Activated B cell treated with CpG ODN at 0.5 μM for 24 hours (primary cell): ENCODE measurements at regions not wholly inside any gene's neighbourhood (a gene's known extent, or its start where the extent isn't known, plus 50 kb on each side); places are given as distances from the start of the nearest gene placed in this dataset.

Source experiments
- ATAC-seq: fragments of 200-7000 bp; cut with Tn5 transposase; one replicate; pipeline ENCODE4 v1.10.0; 2021; ENCODE audit warnings: low read depth, mild to moderate bottlenecking, moderate library complexity
- CTCF ChIA-PET: fragments of 350-600 bp; sonication (Branson Sonifier 250); formaldehyde crosslinking; loops from one replicate; lab custom pipeline; 2021; ENCODE audit warnings: antibody characterized with exemption; lab: Charles Lee
- POLR2A ChIA-PET: fragments of 350-600 bp; sonication (Branson Sonifier 250); formaldehyde crosslinking; loops from one replicate; lab custom pipeline; 2021; ENCODE audit warnings: antibody characterized with exemption; lab: Charles Lee
- DNase-seq: peaks from one replicate; pipeline ENCODE4 v3.0.0; 2022
- H3K27ac Mint-ChIP-seq: one replicate; pipeline ENCODE4 v1.8.0; 2020; ENCODE audit warnings: mixed read lengths
- H3K27me3 Mint-ChIP-seq: one replicate; pipeline ENCODE4 v1.8.0; 2021; ENCODE audit warnings: mixed read lengths
- H3K36me3 Mint-ChIP-seq: one replicate; pipeline ENCODE4 v1.8.0; 2021; ENCODE audit warnings: low read depth, mixed read lengths
- H3K4me1 Mint-ChIP-seq: one replicate; pipeline ENCODE4 v1.8.0; 2021; ENCODE audit warnings: mixed read lengths
- H3K4me3 Mint-ChIP-seq: one replicate; pipeline ENCODE4 v1.8.0; 2020; ENCODE audit warnings: mild to moderate bottlenecking, mixed read lengths
- H3K9me3 Mint-ChIP-seq: one replicate; pipeline ENCODE4 v1.8.0; 2020; ENCODE audit warnings: mixed read lengths
- intact Hi-C: fragments of 100-400 bp; cut with micrococcal nuclease; formaldehyde crosslinking; loops from one replicate; pipeline ENCODE4 v1.15.1; 2024
- TF ChIP-seq, protein P1 (sequence below): fragments of 200-600 bp; IDR thresholded peaks from one replicate; pipeline ENCODE4 v1.8.0; 2022; ENCODE audit warnings: antibody characterized with exemption, mild to moderate bottlenecking

DNA sequence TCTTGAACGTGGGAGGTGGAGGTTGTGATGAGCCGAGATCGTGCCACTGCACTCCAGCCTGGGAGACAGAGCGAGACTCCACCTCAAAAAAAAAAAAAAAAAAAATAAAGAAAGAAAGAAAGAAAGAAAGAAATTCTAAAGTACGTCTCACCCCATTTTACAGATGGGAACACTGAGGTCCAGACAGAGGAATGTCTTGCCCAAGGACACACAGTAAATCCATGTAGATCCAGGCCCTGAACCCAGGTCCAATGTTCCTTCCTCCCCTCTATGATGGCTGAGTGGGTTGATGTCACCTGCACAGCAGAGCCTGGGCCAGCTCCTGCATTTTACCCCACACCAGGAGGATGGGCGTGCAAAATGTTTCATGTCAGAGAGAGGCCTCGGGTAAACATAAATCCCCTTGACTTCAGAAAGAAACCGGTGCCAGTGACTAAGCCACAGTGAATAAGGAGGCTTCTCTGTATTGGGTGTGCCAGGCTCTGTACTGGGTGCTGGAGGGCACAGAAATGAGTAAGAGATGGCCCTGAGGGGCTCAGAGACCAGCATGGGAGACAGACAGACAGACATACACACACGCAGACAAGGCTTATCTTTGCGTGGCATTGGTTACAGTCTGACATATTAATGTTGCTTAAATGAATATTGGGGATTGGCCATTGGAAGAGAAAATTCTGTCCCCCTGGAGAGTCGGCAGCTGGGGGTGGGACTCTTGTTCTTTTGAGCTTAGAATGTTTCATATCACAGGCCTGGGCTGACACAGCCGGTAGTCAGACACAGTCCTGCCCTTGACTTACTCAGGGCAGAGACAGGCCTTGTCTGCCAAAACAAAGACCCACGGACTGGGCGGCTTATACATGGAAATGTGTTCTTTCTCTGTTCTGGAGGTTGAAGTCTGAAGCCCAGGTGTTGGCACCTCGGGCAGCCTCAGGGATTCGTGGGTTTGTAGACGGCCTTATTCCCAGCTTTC is 105.4 kb downstream of the MIAT start:
- Mint-ChIP-seq H3K4me3 (no peak overlapping the region), H3K9me3 (peaks cover 3% of the 10 kb centered on the region), H3K36me3 (peaks cover 49% of the 10 kb centered on the region), H3K27me3 (no peaks in the 10 kb centered on the region), H3K4me1 (no peaks in the 10 kb centered on the region), H3K27ac (no peak overlapping the region)
- ChIA-PET CTCF (no interaction called here), POLR2A (no interaction called here)
- intact Hi-C loops: no loop called here
- no peak for ATAC-seq
- DNase-seq: no peak
- TF ChIP-seq, protein P1, sequence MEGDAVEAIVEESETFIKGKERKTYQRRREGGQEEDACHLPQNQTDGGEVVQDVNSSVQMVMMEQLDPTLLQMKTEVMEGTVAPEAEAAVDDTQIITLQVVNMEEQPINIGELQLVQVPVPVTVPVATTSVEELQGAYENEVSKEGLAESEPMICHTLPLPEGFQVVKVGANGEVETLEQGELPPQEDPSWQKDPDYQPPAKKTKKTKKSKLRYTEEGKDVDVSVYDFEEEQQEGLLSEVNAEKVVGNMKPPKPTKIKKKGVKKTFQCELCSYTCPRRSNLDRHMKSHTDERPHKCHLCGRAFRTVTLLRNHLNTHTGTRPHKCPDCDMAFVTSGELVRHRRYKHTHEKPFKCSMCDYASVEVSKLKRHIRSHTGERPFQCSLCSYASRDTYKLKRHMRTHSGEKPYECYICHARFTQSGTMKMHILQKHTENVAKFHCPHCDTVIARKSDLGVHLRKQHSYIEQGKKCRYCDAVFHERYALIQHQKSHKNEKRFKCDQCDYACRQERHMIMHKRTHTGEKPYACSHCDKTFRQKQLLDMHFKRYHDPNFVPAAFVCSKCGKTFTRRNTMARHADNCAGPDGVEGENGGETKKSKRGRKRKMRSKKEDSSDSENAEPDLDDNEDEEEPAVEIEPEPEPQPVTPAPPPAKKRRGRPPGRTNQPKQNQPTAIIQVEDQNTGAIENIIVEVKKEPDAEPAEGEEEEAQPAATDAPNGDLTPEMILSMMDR: no peak

DNA sequence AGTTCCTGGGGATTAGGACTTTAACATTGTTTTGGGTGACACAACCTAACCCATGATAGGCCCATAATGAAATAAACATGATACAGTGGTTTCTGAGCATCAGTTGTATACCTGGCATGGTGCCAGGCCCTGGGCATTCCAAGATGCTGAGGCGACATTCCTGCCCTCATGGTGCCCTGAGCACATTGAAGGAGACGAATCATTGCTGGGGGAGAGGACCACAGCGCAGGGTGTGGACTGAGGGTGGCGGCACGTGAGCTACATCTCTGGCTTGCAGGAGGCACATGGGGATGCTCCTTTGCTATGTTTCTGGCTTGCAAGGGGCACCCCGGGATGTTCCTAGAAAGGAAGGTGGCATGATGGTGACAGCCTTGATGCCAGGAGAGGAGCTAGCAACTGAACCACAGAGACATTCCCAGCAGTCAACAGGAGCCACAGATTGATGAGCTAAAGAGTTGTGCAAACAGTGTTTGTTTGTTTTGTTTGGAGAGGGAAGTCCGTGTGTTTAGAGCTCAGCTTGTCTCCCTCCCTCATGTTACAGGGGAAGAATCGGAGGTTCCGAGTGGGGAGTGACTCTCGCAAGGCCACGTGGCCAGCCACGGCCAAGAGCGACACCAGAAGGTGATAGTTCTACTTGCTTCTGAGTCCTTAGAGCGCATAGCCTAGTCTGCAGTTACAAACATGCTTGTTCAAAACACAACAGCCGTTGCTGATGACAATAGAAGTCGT is 106.4 kb downstream of the MIAT start:
- Mint-ChIP-seq H3K27ac (no peak overlapping the region), H3K4me1 (no peaks in the 10 kb centered on the region), H3K36me3 (peaks cover 50% of the 10 kb centered on the region), H3K27me3 (no peaks in the 10 kb centered on the region), H3K4me3 (no peak overlapping the region), H3K9me3 (peaks cover 2% of the 10 kb centered on the region)
- CTCF ChIA-PET: no interaction called here
- ATAC-seq: no peak
- TF ChIP-seq, protein P1: no peak
- no peak for DNase-seq
- intact Hi-C loops: no loop called here
- POLR2A ChIA-PET: no interaction called here

DNA sequence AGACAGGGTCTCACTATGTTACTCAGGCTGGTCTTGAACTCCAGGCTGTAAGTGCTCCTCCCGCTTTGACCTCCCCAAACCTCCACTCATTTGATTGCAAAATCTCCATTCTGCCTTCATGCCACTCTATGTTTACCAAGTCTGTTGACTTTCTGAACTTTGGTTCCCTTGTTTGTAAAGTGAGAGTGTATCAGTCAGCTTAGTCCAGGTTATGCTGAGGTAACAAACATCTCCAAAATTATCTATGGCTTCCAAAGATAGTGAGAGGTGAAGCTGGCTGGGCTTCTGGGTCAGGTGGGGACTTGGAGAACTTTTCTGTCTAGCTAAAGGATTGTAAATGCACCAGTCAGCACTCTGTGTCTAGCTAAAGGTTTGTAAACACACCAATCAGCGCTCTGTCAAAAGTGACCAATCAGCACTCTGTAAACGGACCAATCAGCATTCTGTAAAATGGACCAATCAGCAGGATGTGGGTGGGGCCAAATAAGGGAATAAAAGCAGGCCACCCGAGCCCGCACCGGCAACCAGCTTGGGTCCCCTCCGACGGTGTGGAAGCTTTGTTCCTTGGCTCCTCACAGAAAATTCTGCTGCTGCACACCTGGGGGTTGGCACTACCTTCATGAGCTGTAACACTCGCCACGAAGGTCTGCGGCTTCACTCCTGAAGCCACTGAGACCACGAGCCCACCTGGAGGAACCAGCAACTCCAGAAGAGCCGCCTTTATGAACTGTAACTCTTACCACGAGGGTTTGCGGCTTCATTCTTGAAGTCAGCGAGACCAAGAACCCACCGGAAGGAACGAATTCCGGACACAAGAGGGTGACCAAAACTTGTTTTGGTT is 109.3 kb downstream of the MIAT start:
- CTCF ChIA-PET: no interaction called here
- H3K36me3 Mint-ChIP-seq: peaks cover 50% of the 10 kb centered on the region

DNA sequence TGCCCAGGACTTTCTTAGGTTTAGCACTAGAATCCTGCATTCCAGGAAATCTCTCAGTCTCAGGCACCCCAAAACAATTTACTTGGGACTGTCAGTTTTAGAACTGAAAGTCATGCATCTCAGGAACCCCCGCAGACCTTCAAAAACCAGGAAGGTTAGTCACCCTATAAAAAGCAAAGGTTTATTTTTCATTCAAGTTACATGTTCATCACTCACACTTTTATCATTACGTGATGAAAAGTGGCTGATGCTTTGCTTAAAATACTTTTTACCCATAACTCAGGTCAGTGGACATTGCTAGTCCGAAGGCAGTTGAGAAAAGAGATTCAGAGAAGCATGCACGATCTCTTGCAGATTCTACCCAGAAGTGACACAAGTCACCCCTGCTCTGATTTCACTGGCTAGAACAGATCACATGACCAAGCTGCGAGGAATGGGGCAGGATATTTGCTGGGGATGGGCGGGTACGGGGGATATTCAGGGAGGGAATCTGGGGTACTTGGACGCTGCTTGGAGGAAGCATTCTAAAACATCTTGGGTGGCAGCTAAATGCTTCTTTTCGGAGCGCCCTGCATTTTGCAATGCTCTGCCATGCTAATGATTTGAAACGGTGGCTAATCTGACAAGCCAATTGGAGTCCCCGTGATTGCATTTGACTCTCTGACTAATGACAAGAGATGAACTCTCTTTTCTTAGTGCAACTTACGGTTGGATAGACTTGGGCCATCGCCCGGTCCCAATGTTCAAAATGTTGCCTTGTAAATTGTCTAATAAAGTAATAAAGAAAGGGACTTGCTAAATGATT is 110.2 kb downstream of the MIAT start:
- Mint-ChIP-seq H3K4me3 (no peak overlapping the region), H3K27me3 (no peaks in the 10 kb centered on the region), H3K27ac (no peak overlapping the region), H3K9me3 (peaks cover 2% of the 10 kb centered on the region), H3K36me3 (peaks cover 50% of the 10 kb centered on the region), H3K4me1 (no peaks in the 10 kb centered on the region)
- intact Hi-C loops: no loop called here
- CTCF ChIA-PET: no interaction called here
- DNase-seq (no peak), ATAC-seq (no peak)
- POLR2A ChIA-PET: no interaction called here
- TF ChIP-seq, protein P1: no peak

More for the DNA sequence above, 109.3 kb downstream of the MIAT start:
- POLR2A ChIA-PET: no interaction called here
- DNase-seq (no peak), ATAC-seq (no peak)
- intact Hi-C loops: no loop called here
- Mint-ChIP-seq H3K4me1 (no peaks in the 10 kb centered on the region), H3K9me3 (peaks cover 2% of the 10 kb centered on the region), H3K27ac (no peak overlapping the region), H3K27me3 (no peaks in the 10 kb centered on the region), H3K4me3 (no peak overlapping the region)
- TF ChIP-seq, protein P1: no peak
